ENCODE measurements at regions not wholly inside any gene's neighbourhood (a gene's known extent, or its start where the extent isn't known, plus 50 kb on each side); places are given as distances from the start of the nearest gene placed in this dataset.

DNA sequence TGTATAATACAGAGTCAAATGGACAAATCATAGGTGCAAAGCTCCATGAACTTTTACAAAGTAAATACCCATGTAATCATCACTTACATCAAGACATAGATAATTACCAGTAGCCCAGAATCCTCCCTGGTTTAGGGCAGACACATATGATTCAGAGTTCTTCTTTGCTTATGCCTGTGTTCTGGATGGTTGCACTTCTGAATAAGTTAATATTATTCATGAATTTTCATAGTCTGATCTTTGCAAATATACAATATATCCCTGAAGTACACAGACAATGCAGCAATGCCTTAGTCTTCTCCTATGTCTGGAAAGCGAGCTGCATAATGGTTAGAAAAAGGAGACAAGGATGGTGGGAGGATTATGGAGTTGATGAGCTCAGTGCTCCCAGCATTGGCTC lies 122.4 kb upstream of the PLXNA2 start:
- no peaks in the 10 kb centered on the region for H3K9me3 Mint-ChIP-seq
- peaks cover 9% of the 10 kb centered on the region for H3K27me3 Mint-ChIP-seq (ENCODE audit: low read depth)
- no peak overlapping the region for H3K4me3 Mint-ChIP-seq
- no peak overlapping the region for H3K27ac Mint-ChIP-seq
- no peaks in the 10 kb centered on the region for H3K36me3 Mint-ChIP-seq (ENCODE audit: low read depth)
- H3K4me1 Mint-ChIP-seq (ENCODE audit: low read depth) = no peaks in the 10 kb centered on the region

- no peaks in the 10 kb centered on the region for H3K9me3 Mint-ChIP-seq
- no peaks in the 10 kb centered on the region for H3K36me3 Mint-ChIP-seq (ENCODE audit: low read depth)
- no peaks in the 10 kb centered on the region for H3K27me3 Mint-ChIP-seq (ENCODE audit: low read depth)
- no peak overlapping the region for H3K27ac Mint-ChIP-seq
- no peak overlapping the region for H3K4me3 Mint-ChIP-seq
- H3K4me1 Mint-ChIP-seq (ENCODE audit: low read depth) = no peaks in the 10 kb centered on the region
These were observed 124.9 kb upstream of the PLXNA2 start for GRCh38 chr1:208369045-208369444.

DNA sequence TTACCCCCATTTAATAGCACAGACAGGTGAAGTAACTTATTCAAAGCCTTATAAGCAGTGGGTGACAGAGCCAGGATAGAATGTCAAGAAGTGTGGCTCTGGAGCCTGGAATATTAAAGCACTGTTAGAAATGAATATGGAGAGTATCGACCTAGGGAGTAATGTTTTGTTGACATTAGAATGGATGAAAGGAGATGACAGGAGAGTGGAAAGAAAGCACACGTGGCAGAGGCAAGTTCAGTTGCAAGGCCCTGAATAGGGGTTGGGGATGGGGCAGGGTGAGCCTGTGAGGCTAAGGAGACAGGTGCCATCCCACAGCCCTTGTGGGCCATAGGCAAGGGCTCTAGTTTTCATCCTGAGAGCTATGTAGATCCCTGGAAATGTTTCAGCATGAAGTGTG lies 125.5 kb upstream of the PLXNA2 start:
- no peaks in the 10 kb centered on the region for H3K36me3 Mint-ChIP-seq (ENCODE audit: low read depth)
- H3K27ac Mint-ChIP-seq = no peak overlapping the region
- no peaks in the 10 kb centered on the region for H3K4me1 Mint-ChIP-seq (ENCODE audit: low read depth)
- H3K4me3 Mint-ChIP-seq = no peak overlapping the region
- no peaks in the 10 kb centered on the region for H3K9me3 Mint-ChIP-seq
- H3K27me3 Mint-ChIP-seq (ENCODE audit: low read depth) = no peaks in the 10 kb centered on the region

- H3K27ac Mint-ChIP-seq = no peak overlapping the region
- no peaks in the 10 kb centered on the region for H3K9me3 Mint-ChIP-seq
- no peak overlapping the region for H3K4me3 Mint-ChIP-seq
- no peaks in the 10 kb centered on the region for H3K27me3 Mint-ChIP-seq (ENCODE audit: low read depth)
- no peaks in the 10 kb centered on the region for H3K4me1 Mint-ChIP-seq (ENCODE audit: low read depth)
- H3K36me3 Mint-ChIP-seq (ENCODE audit: low read depth) = no peaks in the 10 kb centered on the region
These were observed 130.3 kb upstream of the PLXNA2 start for GRCh38 chr1:208374391-208374941.

- no peaks in the 10 kb centered on the region for H3K27me3 Mint-ChIP-seq (ENCODE audit: low read depth)
- H3K27ac Mint-ChIP-seq = no peak overlapping the region
- H3K4me3 Mint-ChIP-seq = no peak overlapping the region
- H3K4me1 Mint-ChIP-seq (ENCODE audit: low read depth) = no peaks in the 10 kb centered on the region
- no peaks in the 10 kb centered on the region for H3K9me3 Mint-ChIP-seq
- no peaks in the 10 kb centered on the region for H3K36me3 Mint-ChIP-seq (ENCODE audit: low read depth)
These were observed 137.3 kb upstream of the PLXNA2 start for GRCh38 chr1:208381481-208381880.

DNA sequence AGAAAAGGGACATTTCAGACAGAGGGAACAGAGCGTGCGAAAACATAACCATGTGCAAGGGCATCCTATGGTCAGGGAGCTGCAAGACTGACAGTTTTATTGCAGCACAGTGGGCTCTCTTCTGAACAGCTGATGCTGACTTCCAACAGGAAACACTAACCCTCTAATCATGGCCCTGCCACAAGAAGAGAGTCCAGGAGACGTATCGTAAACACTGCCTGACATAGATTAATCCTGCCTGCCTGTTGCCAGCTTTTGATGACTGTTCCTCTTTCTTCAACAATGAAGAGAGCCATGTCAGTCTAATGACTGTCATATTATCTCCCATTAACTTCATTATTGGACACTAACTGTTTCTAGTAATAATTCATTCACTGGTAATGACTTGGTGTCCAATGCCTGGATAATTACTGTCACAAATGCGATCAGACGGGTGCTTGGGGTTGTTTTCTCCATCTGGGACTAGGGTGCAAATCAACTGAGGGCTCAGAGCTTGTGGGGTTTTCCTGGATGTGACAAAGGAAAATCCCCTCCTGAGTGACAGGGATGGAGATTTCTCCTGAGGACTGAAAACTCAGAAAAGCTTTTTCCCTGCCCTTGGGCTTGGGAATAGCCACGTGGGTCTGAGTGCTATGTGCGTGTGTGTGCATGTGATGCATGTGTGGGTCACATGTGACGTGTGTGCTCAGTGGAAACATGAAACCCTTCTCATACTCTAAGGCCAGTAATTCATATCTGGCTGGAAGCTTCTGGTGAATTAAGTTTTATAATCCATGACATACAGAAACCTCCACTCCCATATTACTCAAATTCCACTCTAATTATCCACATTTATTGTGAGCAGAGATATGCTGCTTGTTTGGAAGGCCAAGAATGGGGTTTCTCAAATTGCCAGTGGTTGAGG lies 144.0 kb upstream of the PLXNA2 start:
- Mint-ChIP-seq H3K27ac (no peak overlapping the region), H3K27me3 (ENCODE audit: low read depth) (no peaks in the 10 kb centered on the region), H3K4me3 (no peak overlapping the region), H3K4me1 (ENCODE audit: low read depth) (no peaks in the 10 kb centered on the region), H3K9me3 (no peaks in the 10 kb centered on the region), H3K36me3 (ENCODE audit: low read depth) (no peaks in the 10 kb centered on the region)

- Mint-ChIP-seq H3K9me3 (no peaks in the 10 kb centered on the region), H3K27me3 (ENCODE audit: low read depth) (no peaks in the 10 kb centered on the region), H3K4me1 (ENCODE audit: low read depth) (no peaks in the 10 kb centered on the region)
These were observed 149.2 kb upstream of the PLXNA2 start for GRCh38 chr1:208393416-208393815.

DNA sequence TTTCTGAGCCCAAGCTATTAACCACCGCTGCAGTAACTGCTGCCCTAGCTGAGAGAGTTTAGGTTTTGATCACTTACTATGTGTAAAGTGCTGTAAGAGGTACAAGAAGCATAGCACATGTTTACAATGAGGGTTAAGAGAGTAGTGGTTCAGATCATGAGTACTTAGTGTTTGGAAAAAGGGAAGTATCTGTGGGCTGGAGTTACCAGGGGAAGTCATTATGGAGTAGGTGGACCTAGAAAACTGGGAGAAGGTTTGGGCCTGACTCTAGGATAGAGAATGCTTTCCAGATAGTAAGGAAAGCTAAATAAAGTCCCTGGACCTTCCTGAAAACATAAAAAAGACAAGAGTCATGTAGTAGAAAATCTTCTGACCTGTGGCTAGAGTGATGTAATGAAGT lies 149.6 kb upstream of the PLXNA2 start:
- Mint-ChIP-seq H3K36me3 (ENCODE audit: low read depth) (no peaks in the 10 kb centered on the region), H3K4me1 (ENCODE audit: low read depth) (no peaks in the 10 kb centered on the region), H3K4me3 (no peak overlapping the region), H3K27me3 (ENCODE audit: low read depth) (no peaks in the 10 kb centered on the region), H3K27ac (no peak overlapping the region), H3K9me3 (no peaks in the 10 kb centered on the region)

More at GRCh38 chr1:208393416-208393815, 149.2 kb upstream of the PLXNA2 start:
- no peak overlapping the region for H3K27ac Mint-ChIP-seq
- no peaks in the 10 kb centered on the region for H3K36me3 Mint-ChIP-seq (ENCODE audit: low read depth)
- H3K4me3 Mint-ChIP-seq = no peak overlapping the region

DNA sequence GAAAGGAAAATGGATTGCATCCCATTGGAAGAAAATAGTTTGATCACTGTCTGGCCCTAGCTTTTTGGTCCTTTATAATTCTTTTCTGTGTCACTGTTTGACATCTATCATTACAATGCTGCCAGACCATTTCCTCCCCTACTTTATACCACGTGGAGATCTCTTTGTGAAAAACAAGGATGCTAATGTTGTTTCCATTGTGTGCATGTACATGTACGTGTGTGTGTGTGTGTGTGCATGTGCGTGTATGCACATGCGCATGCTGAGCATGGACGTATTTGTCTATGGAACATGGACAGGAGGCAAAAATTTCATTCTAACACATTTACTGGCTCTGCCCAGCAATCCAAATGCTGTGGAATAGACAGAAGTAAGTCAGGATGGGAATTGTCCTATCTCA lies 153.1 kb upstream of the PLXNA2 start:
- Mint-ChIP-seq H3K36me3 (ENCODE audit: low read depth) (no peaks in the 10 kb centered on the region), H3K27me3 (ENCODE audit: low read depth) (no peaks in the 10 kb centered on the region), H3K4me1 (ENCODE audit: low read depth) (no peaks in the 10 kb centered on the region), H3K4me3 (no peak overlapping the region), H3K9me3 (no peaks in the 10 kb centered on the region), H3K27ac (no peak overlapping the region)

GRCh38 chr1:208405014-208405413 lies 160.8 kb upstream of the PLXNA2 start:
- no peaks in the 10 kb centered on the region for H3K36me3 Mint-ChIP-seq (ENCODE audit: low read depth)
- H3K27ac Mint-ChIP-seq = no peak overlapping the region
- no peaks in the 10 kb centered on the region for H3K9me3 Mint-ChIP-seq

GRCh38 chr1:208409176-208409575 lies 165.0 kb upstream of the PLXNA2 start:
- Mint-ChIP-seq H3K27me3 (ENCODE audit: low read depth) (no peaks in the 10 kb centered on the region), H3K9me3 (no peaks in the 10 kb centered on the region), H3K36me3 (ENCODE audit: low read depth) (no peaks in the 10 kb centered on the region), H3K4me1 (ENCODE audit: low read depth) (no peaks in the 10 kb centered on the region), H3K4me3 (no peak overlapping the region), H3K27ac (no peak overlapping the region)

More at GRCh38 chr1:208405014-208405413, 160.8 kb upstream of the PLXNA2 start:
- no peaks in the 10 kb centered on the region for H3K4me1 Mint-ChIP-seq (ENCODE audit: low read depth)
- H3K4me3 Mint-ChIP-seq = no peak overlapping the region
- H3K27me3 Mint-ChIP-seq (ENCODE audit: low read depth) = no peaks in the 10 kb centered on the region

DNA sequence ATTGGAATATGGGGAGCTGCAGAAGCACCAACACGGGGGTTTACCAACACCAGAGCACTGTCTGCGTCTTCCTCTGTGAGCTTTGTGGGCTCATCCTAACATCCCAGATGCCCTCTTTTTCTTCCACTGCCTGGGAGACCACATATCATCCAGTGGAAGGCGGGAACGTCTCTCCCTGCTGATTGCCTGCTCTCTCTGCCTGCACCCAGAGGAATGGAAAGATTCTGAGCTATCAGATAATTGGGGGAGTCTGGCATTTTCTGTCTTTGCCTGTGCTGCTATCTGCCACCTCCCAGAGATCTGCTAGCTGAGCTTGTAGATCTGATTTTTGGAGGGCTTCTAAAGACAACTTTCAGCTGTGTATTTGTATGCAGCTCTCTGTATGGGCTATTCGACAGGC lies 166.2 kb upstream of the PLXNA2 start:
- Mint-ChIP-seq H3K4me3 (no peak overlapping the region), H3K9me3 (no peaks in the 10 kb centered on the region), H3K4me1 (ENCODE audit: low read depth) (no peaks in the 10 kb centered on the region), H3K36me3 (ENCODE audit: low read depth) (no peaks in the 10 kb centered on the region), H3K27ac (no peak overlapping the region), H3K27me3 (ENCODE audit: low read depth) (no peaks in the 10 kb centered on the region)

DNA sequence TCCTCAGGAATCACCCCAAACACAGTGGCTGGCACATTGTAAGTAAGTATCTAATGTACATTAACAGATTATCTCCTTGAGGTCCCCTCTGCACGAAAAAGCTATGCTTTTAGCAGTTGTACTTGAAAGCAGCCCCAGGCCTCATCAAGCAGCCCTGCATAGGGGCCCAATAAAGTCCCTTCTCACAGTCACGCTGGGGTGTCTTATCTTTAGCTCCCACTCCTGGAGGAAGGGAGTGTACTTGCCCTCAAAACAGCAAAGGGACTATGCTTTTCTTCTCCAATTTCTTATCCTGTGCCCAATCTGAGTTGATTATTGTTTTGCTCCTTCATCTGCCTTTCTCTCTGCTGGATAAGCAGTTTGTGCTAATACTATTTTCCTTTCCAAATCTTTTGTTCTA lies 168.8 kb upstream of the PLXNA2 start:
- Mint-ChIP-seq H3K27me3 (ENCODE audit: low read depth) (no peaks in the 10 kb centered on the region), H3K27ac (no peak overlapping the region), H3K4me3 (no peak overlapping the region), H3K36me3 (ENCODE audit: low read depth) (no peaks in the 10 kb centered on the region), H3K9me3 (no peaks in the 10 kb centered on the region), H3K4me1 (ENCODE audit: low read depth) (no peaks in the 10 kb centered on the region)

GRCh38 chr1:208418667-208419066 lies 174.5 kb upstream of the PLXNA2 start:
- H3K36me3 Mint-ChIP-seq (ENCODE audit: low read depth) = no peaks in the 10 kb centered on the region
- H3K27ac Mint-ChIP-seq = no peak overlapping the region
- no peak overlapping the region for H3K4me3 Mint-ChIP-seq
- H3K9me3 Mint-ChIP-seq = no peaks in the 10 kb centered on the region
- no peaks in the 10 kb centered on the region for H3K4me1 Mint-ChIP-seq (ENCODE audit: low read depth)
- H3K27me3 Mint-ChIP-seq (ENCODE audit: low read depth) = no peaks in the 10 kb centered on the region

GRCh38 chr1:208419746-208420420 lies 175.7 kb upstream of the PLXNA2 start:
- H3K36me3 Mint-ChIP-seq (ENCODE audit: low read depth) = no peaks in the 10 kb centered on the region
- H3K27ac Mint-ChIP-seq = no peak overlapping the region
- H3K4me1 Mint-ChIP-seq (ENCODE audit: low read depth) = no peaks in the 10 kb centered on the region
- H3K4me3 Mint-ChIP-seq = no peak overlapping the region
- H3K9me3 Mint-ChIP-seq = no peaks in the 10 kb centered on the region
- H3K27me3 Mint-ChIP-seq (ENCODE audit: low read depth) = no peaks in the 10 kb centered on the region

All from T-helper 1 cell treated with Interleukin-12 subunit alpha and Interleukin-12 subunit beta and Interleukin-4 antibody, amounts not matched to agents 30 μg/mL and 1 μg/mL, for 36 hours (primary cell).